C4-2B (cell line): ENCODE measurements at regions not wholly inside any gene's neighbourhood (a gene's known extent, or its start where the extent isn't known, plus 50 kb on each side); places are given as distances from the start of the nearest gene placed in this dataset.

Experiments
- H3K27ac ChIP-seq: fragments of 450-650 bp; 2 replicates; pipeline ENCODE4 v1.5.1; 2017
- CTCF ChIP-seq: fragments of 450-650 bp; conservative IDR thresholded peaks from 2 replicates; pipeline ENCODE4 v1.5.1; 2017; ENCODE audit warnings: mild to moderate bottlenecking
- ZFX ChIP-seq: fragments of 450-650 bp; IDR thresholded peaks from 2 replicates; pipeline ENCODE4 v1.6.1; 2017

GRCh38 chr12:13288937-13289652 is 92.6 kb downstream of the EMP1 start:
- TF ChIP-seq ZFX (no peak), CTCF (no peak)
- no peak overlapping the region for H3K27ac ChIP-seq

- no peak overlapping the region for H3K27ac ChIP-seq
- TF ChIP-seq CTCF (no peak), ZFX (no peak)
These were observed 92.0 kb downstream of the EMP1 start for GRCh38 chr12:13288501-13288900.

GRCh38 chr12:13283867-13284266 is 87.3 kb downstream of the EMP1 start:
- TF ChIP-seq CTCF (no peak), ZFX (no peak)
- no peak overlapping the region for H3K27ac ChIP-seq

- TF ChIP-seq ZFX: no peak
- TF ChIP-seq CTCF: no peak
- no peak overlapping the region for H3K27ac ChIP-seq
These were observed 86.3 kb downstream of the EMP1 start for GRCh38 chr12:13282861-13283260.

- TF ChIP-seq ZFX: no peak
- peak; percentile 99 for TF ChIP-seq CTCF
- no peak overlapping the region for H3K27ac ChIP-seq
These were observed 81.8 kb downstream of the EMP1 start for GRCh38 chr12:13278249-13278787.

- no peak overlapping the region for H3K27ac ChIP-seq
- TF ChIP-seq ZFX: no peak
- TF ChIP-seq CTCF: no peak
These were observed 80.8 kb downstream of the EMP1 start for GRCh38 chr12:13277293-13277692.

GRCh38 chr12:13275241-13276085 is 78.9 kb downstream of the EMP1 start:
- H3K27ac ChIP-seq: no peak overlapping the region
- TF ChIP-seq ZFX (no peak), CTCF (no peak)
